ENCODE measurements at regions not wholly inside any gene's neighbourhood (a gene's known extent, or its start where the extent isn't known, plus 50 kb on each side); places are given as distances from the start of the nearest gene placed in this dataset.
"Not testable (repeated sequence)": the region's sequence is repeated elsewhere in the genome, so short reads cannot be mapped to it uniquely, and the experiment has no call there.

GRCh38 chr14:97033556-97034081, 236.4 kb downstream of the VRK1 start:
- DNase-seq = no peak

GRCh38 chr14:97036086-97036852, 239.1 kb downstream of the VRK1 start:
- no peak for DNase-seq

- DNase-seq = no peak
Measured at GRCh38 chr14:97039717-97040363, 242.7 kb downstream of the VRK1 start.

GRCh38 chr14:97046967-97047366, 249.8 kb downstream of the VRK1 start:
- no peak for DNase-seq

- no peak for DNase-seq
Measured at GRCh38 chr14:97052001-97052400, 254.8 kb downstream of the VRK1 start.

- DNase-seq = no peak
Measured at GRCh38 chr14:97053941-97054340, 256.8 kb downstream of the VRK1 start.

- no peak for DNase-seq
Measured at GRCh38 chr14:97055355-97055754, 258.2 kb downstream of the VRK1 start.

GRCh38 chr14:97056086-97056485, 258.9 kb downstream of the VRK1 start:
- DNase-seq = no peak

- DNase-seq = no peak
Measured at GRCh38 chr14:97057238-97058073, 260.3 kb downstream of the VRK1 start.

- peak; percentile 23 for DNase-seq
Measured at GRCh38 chr14:97058074-97058467, 260.9 kb downstream of the VRK1 start.

GRCh38 chr14:97058589-97058988, 261.4 kb downstream of the VRK1 start:
- DNase-seq = no peak

- DNase-seq = no peak
Measured at GRCh38 chr14:97061198-97061597, 264.0 kb downstream of the VRK1 start.

GRCh38 chr14:97061714-97062113, 264.5 kb downstream of the VRK1 start:
- DNase-seq = no peak

GRCh38 chr14:97065305-97066067, 268.3 kb downstream of the VRK1 start:
- DNase-seq = no peak

GRCh38 chr14:97066068-97066899, 269.1 kb downstream of the VRK1 start:
- DNase-seq = no peak

- not testable (repeated sequence) for DNase-seq
Measured at GRCh38 chr14:97068293-97068692, 271.1 kb downstream of the VRK1 start.

GRCh38 chr14:97070259-97070658, 273.1 kb downstream of the VRK1 start:
- DNase-seq = no peak

GRCh38 chr14:97071177-97071576, 274.0 kb downstream of the VRK1 start:
- no peak for DNase-seq

GRCh38 chr14:97073622-97074021, 276.4 kb downstream of the VRK1 start:
- DNase-seq = no peak

GRCh38 chr14:97074456-97074855, 277.3 kb downstream of the VRK1 start:
- DNase-seq = no peak

GRCh38 chr14:97074856-97075255, 277.7 kb downstream of the VRK1 start:
- DNase-seq = no peak

- DNase-seq = peak; percentile 0
Measured at GRCh38 chr14:97077253-97077653, 280.1 kb downstream of the VRK1 start.
